GM12878 (cell line): ENCODE measurements at regions not wholly inside any gene's neighbourhood (a gene's known extent, or its start where the extent isn't known, plus 50 kb on each side); places are given as distances from the start of the nearest gene placed in this dataset.
A peak's percentile ranks its signal among the peaks of the same experiment; 100 is the strongest.

Experiments
- ATAC-seq: fragments of 200-7000 bp; cut with Tn5 transposase; 3 replicates; pipeline ENCODE4 v1.9.1; 2020; ENCODE audit warnings: mild to moderate bottlenecking, moderate library complexity
- BruUV-seq: library from RNA; stranded (reverse); fragments of 400-500 nt; replicated peaks from 2 replicates; lab custom pipeline; 2021; lab: Mats Ljungman, UMichigan
- CTCF ChIA-PET: fragments of 300-600 bp; sonication (Branson Sonifier 250); formaldehyde crosslinking; extraction: SDS; loops from one replicate; lab custom pipeline; 2021; ENCODE audit warnings: inconsistent platforms; lab: Yijun Ruan, JAX
- POLR2A ChIA-PET: fragments of 350-600 bp; formaldehyde crosslinking; extraction: SDS; loops from one replicate; lab custom pipeline; 2021; ENCODE audit warnings: inconsistent platforms; lab: Charles Lee
- RAD21 ChIA-PET: fragments of 300-600 bp; sonication (Branson Sonifier 250); formaldehyde crosslinking; loops from one replicate; lab custom pipeline; 2023; ENCODE audit warnings: antibody characterized with exemption; ENCODE audit not compliant: unreplicated experiment; lab: Charles Lee
- SMC1A ChIA-PET: fragments of 300-600 bp; sonication (Branson Sonifier 250); formaldehyde crosslinking; loops from one replicate; lab custom pipeline; 2023; ENCODE audit not compliant: unreplicated experiment, uncharacterized antibody; lab: Charles Lee
- DNase-seq: peaks from one replicate; pipeline ENCODE4 v3.0.0-alpha.2; 2011; ENCODE audit warnings: low read depth, low spot score
- FAIRE-seq: peaks from 3 replicates; lab custom pipeline; 2011; peaks lifted over from hg19 to GRCh38; lab: Jason Lieb, UNC
- H2AFZ ChIP-seq: 2 replicates; pipeline ENCODE4 v1.6.0; 2011; ENCODE audit warnings: low read depth, low read length, control low read depth; ENCODE audit not compliant: control insufficient read depth
- H3K27ac ChIP-seq: 2 replicates; pipeline ENCODE4 v1.5.1; 2011; ENCODE audit warnings: control low read depth; ENCODE audit not compliant: control insufficient read depth, insufficient read depth
- H3K27me3 ChIP-seq, 2 experiments: replicated peaks in 1 of 2; 2 replicates each; pipeline versions ENCODE4 v1.6.0 to v1.6.1; 2011; ENCODE audit warnings: low read length in 1 of 2; ENCODE audit not compliant: control insufficient read depth in 2 of 2, insufficient read depth in 2 of 2
- H3K36me3 ChIP-seq, 2 experiments: 2 replicates each; pipeline ENCODE4 v1.5.1; 2011; ENCODE audit warnings: low read length in 1 of 2; ENCODE audit not compliant: control insufficient read depth in 2 of 2, insufficient read depth in 2 of 2
- H3K4me1 ChIP-seq: 2 replicates; pipeline ENCODE4 v1.6.1; 2011; ENCODE audit warnings: mild to moderate bottlenecking, low read length, moderate library complexity, mixed read lengths; ENCODE audit not compliant: control insufficient read depth, insufficient read depth
- H3K4me2 ChIP-seq: 2 replicates; pipeline ENCODE4 v1.6.0; 2011; ENCODE audit warnings: control low read depth; ENCODE audit not compliant: control insufficient read depth, insufficient read depth
- H3K4me3 ChIP-seq: fragments of 200-600 bp; sonication (generic); 2 replicates; pipeline ENCODE4 v1.5.1; 2016
- H3K79me2 ChIP-seq: 2 replicates; pipeline ENCODE4 v1.6.0; 2011; ENCODE audit warnings: low read length; ENCODE audit not compliant: control insufficient read depth, insufficient read depth
- H3K9ac ChIP-seq: 2 replicates; pipeline ENCODE4 v1.8.0; 2011; ENCODE audit warnings: low read length, control low read depth, mixed read lengths; ENCODE audit not compliant: control insufficient read depth, insufficient read depth
- H3K9me3 ChIP-seq: replicated peaks from 3 replicates; pipeline ENCODE4 v1.5.1; 2011; ENCODE audit warnings: mild to moderate bottlenecking, low read length; ENCODE audit not compliant: control insufficient read depth, insufficient read depth
- H4K20me1 ChIP-seq: 2 replicates; pipeline ENCODE4 v1.6.0; 2011; ENCODE audit not compliant: control insufficient read depth, insufficient read depth
- BCL11A ChIP-seq: IDR thresholded peaks from 2 replicates; pipeline ENCODE4 v1.6.1; 2011; ENCODE audit warnings: low read depth, low read length
- FOXK2 ChIP-seq: fragments of 450-650 bp; IDR thresholded peaks from 2 replicates; pipeline ENCODE4 v1.6.1; 2017; ENCODE audit warnings: mild to moderate bottlenecking, moderate library complexity
- PAX8 ChIP-seq: fragments of 450-650 bp; IDR thresholded peaks from 2 replicates; pipeline ENCODE4 v1.6.1; 2017; ENCODE audit warnings: mild to moderate bottlenecking, moderate library complexity
- PKNOX1 ChIP-seq: fragments of 450-650 bp; IDR thresholded peaks from 2 replicates; pipeline ENCODE4 v1.6.1; 2016; ENCODE audit warnings: mild to moderate bottlenecking
- RAD21 ChIP-seq: IDR thresholded peaks from 2 replicates; pipeline ENCODE4 v1.6.1; 2011; ENCODE audit warnings: mild to moderate bottlenecking, low read depth, low read length, moderate library complexity; ENCODE audit not compliant: insufficient read depth
- ZBTB40 ChIP-seq: fragments of 450-650 bp; IDR thresholded peaks from 2 replicates; pipeline ENCODE4 v1.6.1; 2016; ENCODE audit warnings: mild to moderate bottlenecking, moderate library complexity, borderline replicate concordance
- WGBS: methylation state at CpG from one replicate; pipeline ENCODE4 v1.1.6; 2016; ENCODE audit warnings: low lambda C conversion rate; ENCODE audit not compliant: insufficient replicate concordance, insufficient coverage; ENCODE audit errors: missing lambda C conversion rate; 5-methylcytosine and 5-hydroxymethylcytosine counted together
- in situ Hi-C: fragments of 300-500 bp; cut with MboI; formaldehyde crosslinking; loops from 9 replicates; pipeline ENCODE4 v1.14.3; 2018; ENCODE audit warnings: mixed read lengths
- intact Hi-C: fragments of 100-400 bp; cut with micrococcal nuclease; formaldehyde crosslinking; loops from one replicate; pipeline ENCODE4 v1.14.2; 2022; ENCODE audit not compliant: unreplicated experiment

GRCh38 chr1:170219163-170219562 lies 73.4 kb downstream of the NTMT2 start:
- POLR2A ChIA-PET = no interaction called here
- RAD21 ChIA-PET = no interaction called here
- Histone ChIP-seq H4K20me1 (no peaks in the 10 kb centered on the region), H3K36me3 (no peaks in the 10 kb centered on the region), H3K4me1 (peaks cover 8% of the 10 kb centered on the region; the same call in 1 of the 2 replicates), H3K9me3 (no peaks in the 10 kb centered on the region), H3K9ac (no peak overlapping the region), H3K79me2 (no peaks in the 10 kb centered on the region), H3K4me3 (no peak overlapping the region), H3K27me3 (no peaks in the 10 kb centered on the region), H2AFZ (no peak overlapping the region), H3K27ac (no peak overlapping the region), H3K4me2 (no peak overlapping the region)
- in situ Hi-C loops = no loop called here
- BruUV-seq = no TSS peak
- SMC1A ChIA-PET = no interaction called here
- intact Hi-C loops = no loop called here
- CTCF ChIA-PET = no interaction called here
- no peak for DNase-seq
- ATAC-seq = no peak
- no peak for FAIRE-seq
- WGBS = 64% methylated on average over 3 of the region's 3 CpGs
- TF ChIP-seq PAX8 (no peak), BCL11A (no peak), PKNOX1 (no peak), RAD21 (0 out of 2 replicates have a peak, but pooled peaks have one; percentile 6), ZBTB40 (peak; percentile 83; the same call in 1 of the 2 replicates), FOXK2 (no peak)
